H9 (cell line): ENCODE measurements at regions not wholly inside any gene's neighbourhood (a gene's known extent, or its start where the extent isn't known, plus 50 kb on each side); places are given as distances from the start of the nearest gene placed in this dataset.

Source experiments
- DNase-seq: peaks from one replicate; pipeline ENCODE4 v3.0.0-alpha.2; 2017
- H2AFZ ChIP-seq: one replicate; pipeline ENCODE4 v1.6.1; 2013; ENCODE audit warnings: mild to moderate bottlenecking, low read length, control low read depth, moderate library complexity
- H2AK5ac ChIP-seq: 2 replicates; pipeline ENCODE4 v1.6.1; 2013; ENCODE audit warnings: low read length, control low read depth, mixed read lengths; ENCODE audit not compliant: insufficient read length
- H2BK120ac ChIP-seq: one replicate; pipeline ENCODE4 v1.6.1; 2013; ENCODE audit warnings: low read depth, mild to moderate bottlenecking, low read length, control low read depth, inconsistent platforms; ENCODE audit not compliant: poor library complexity, severe bottlenecking
- H2BK12ac ChIP-seq: 2 replicates; pipeline ENCODE4 v1.6.1; 2013; ENCODE audit warnings: low read length, control low read depth, mixed read lengths, low read depth; ENCODE audit not compliant: insufficient read length
- H2BK15ac ChIP-seq: 2 replicates; pipeline ENCODE4 v1.6.1; 2013; ENCODE audit warnings: low read depth, low read length, control low read depth
- H2BK20ac ChIP-seq: one replicate; pipeline ENCODE4 v1.6.1; 2013; ENCODE audit warnings: low read depth, mild to moderate bottlenecking, low read length, control low read depth, inconsistent platforms; ENCODE audit not compliant: poor library complexity, severe bottlenecking
- H2BK5ac ChIP-seq: 2 replicates; pipeline ENCODE4 v1.6.1; 2013; ENCODE audit warnings: low read length, control low read depth, mixed read lengths; ENCODE audit not compliant: insufficient read length
- H3K14ac ChIP-seq: 2 replicates; pipeline ENCODE4 v1.6.1; 2013; ENCODE audit warnings: low read length, control low read depth; ENCODE audit not compliant: insufficient read depth
- H3K18ac ChIP-seq: 2 replicates; pipeline ENCODE4 v1.6.1; 2013; ENCODE audit warnings: low read depth, mild to moderate bottlenecking, mixed read lengths, low read length, control low read depth; ENCODE audit not compliant: insufficient read length
- H3K23ac ChIP-seq: 2 replicates; pipeline ENCODE4 v1.6.1; 2013; ENCODE audit warnings: low read length, control low read depth, mixed read lengths, low read depth; ENCODE audit not compliant: insufficient read length
- H3K23me2 ChIP-seq: 2 replicates; pipeline ENCODE4 v1.6.1; 2013; ENCODE audit warnings: low read depth, mild to moderate bottlenecking, mixed read lengths, low read length, control low read depth; ENCODE audit not compliant: insufficient read length, poor library complexity, severe bottlenecking
- H3K27ac ChIP-seq: 2 replicates; pipeline ENCODE4 v1.5.1; 2013; ENCODE audit warnings: low read length, control low read depth, mixed read lengths, low read depth; ENCODE audit not compliant: insufficient read length
- H3K27me3 ChIP-seq: 2 replicates; pipeline ENCODE4 v1.6.1; 2013; ENCODE audit warnings: low read length, control low read depth, inconsistent platforms; ENCODE audit not compliant: insufficient read depth
- H3K4ac ChIP-seq: 2 replicates; pipeline ENCODE4 v1.6.1; 2013; ENCODE audit warnings: low read depth, mild to moderate bottlenecking, control low read depth, inconsistent platforms, low read length, moderate library complexity
- H3K4me1 ChIP-seq: 2 replicates; pipeline ENCODE4 v1.6.1; 2013; ENCODE audit warnings: low read length, control low read depth, inconsistent platforms; ENCODE audit not compliant: insufficient read depth
- H3K4me2 ChIP-seq: 2 replicates; pipeline ENCODE4 v1.6.1; 2013; ENCODE audit warnings: low read length, control low read depth, mixed read lengths; ENCODE audit not compliant: insufficient read length, insufficient read depth
- H3K56ac ChIP-seq: 2 replicates; pipeline ENCODE4 v1.6.1; 2013; ENCODE audit warnings: low read depth, mild to moderate bottlenecking, mixed read lengths, low read length, control low read depth; ENCODE audit not compliant: insufficient read length
- H3K79me1 ChIP-seq: 2 replicates; pipeline ENCODE4 v1.6.1; 2013; ENCODE audit warnings: low read depth, mild to moderate bottlenecking, moderate library complexity, low read length, control low read depth, inconsistent platforms; ENCODE audit not compliant: insufficient read depth, poor library complexity, severe bottlenecking
- H3K79me2 ChIP-seq: 2 replicates; pipeline ENCODE4 v1.6.1; 2013; ENCODE audit warnings: low read length, control low read depth, inconsistent platforms; ENCODE audit not compliant: insufficient read depth
- H3K9ac ChIP-seq: 2 replicates; pipeline ENCODE4 v1.6.1; 2013; ENCODE audit warnings: low read length, control low read depth, mixed read lengths; ENCODE audit not compliant: insufficient read length; ENCODE audit errors: extremely low read depth
- H3K9me3 ChIP-seq: one replicate; pipeline ENCODE4 v1.6.1; 2013; ENCODE audit warnings: low read depth, low read length, inconsistent platforms; ENCODE audit not compliant: control insufficient read depth
- H3T11ph ChIP-seq: one replicate; pipeline ENCODE4 v1.6.1; 2013; ENCODE audit warnings: mild to moderate bottlenecking, low read length, control low read depth, inconsistent platforms
- H4K20me1 ChIP-seq: one replicate; pipeline ENCODE4 v1.6.1; 2013; ENCODE audit not compliant: control insufficient read depth, insufficient read length, insufficient read depth
- H4K5ac ChIP-seq: 2 replicates; pipeline ENCODE4 v1.6.1; 2013; ENCODE audit warnings: low read depth, mild to moderate bottlenecking, mixed read lengths, low read length, control low read depth; ENCODE audit not compliant: insufficient read length
- H4K8ac ChIP-seq: replicated peaks from 2 replicates; pipeline ENCODE4 v1.6.1; 2013; ENCODE audit warnings: low read length, control low read depth, mixed read lengths, low read depth; ENCODE audit not compliant: insufficient read length
- H4K91ac ChIP-seq: 2 replicates; pipeline ENCODE4 v1.6.1; 2013; ENCODE audit warnings: low read depth, mild to moderate bottlenecking, moderate library complexity, mixed read lengths, low read length, control low read depth; ENCODE audit not compliant: insufficient read length
- H3K27ac Mint-ChIP-seq, 3 experiments: 2 replicates in 2 of 3; 3 replicates in 1 of 3; pipeline ENCODE4 v1.8.0; 2020 to 2021; ENCODE audit warnings: mixed read lengths in 3 of 3, mild to moderate bottlenecking in 1 of 3, moderate library complexity in 1 of 3
- H3K27me3 Mint-ChIP-seq: 2 replicates; pipeline ENCODE4 v1.8.0; 2021; ENCODE audit warnings: low read depth, mild to moderate bottlenecking, moderate library complexity, mixed read lengths
- H3K36me3 Mint-ChIP-seq, 3 experiments: 2 replicates in 2 of 3; 3 replicates in 1 of 3; pipeline ENCODE4 v1.8.0; 2020 to 2021; ENCODE audit warnings: low read depth in 3 of 3, mixed read lengths in 3 of 3; ENCODE audit not compliant: insufficient read depth in 1 of 3
- H3K4me1 Mint-ChIP-seq, 2 experiments: 2 replicates each; pipeline ENCODE4 v1.8.0; 2020; ENCODE audit warnings: mixed read lengths in 2 of 2
- H3K4me3 Mint-ChIP-seq, 2 experiments: 2 replicates in 1 of 2; 3 replicates in 1 of 2; pipeline ENCODE4 v1.8.0; 2020 to 2021; ENCODE audit warnings: mild to moderate bottlenecking in 2 of 2, mixed read lengths in 2 of 2, moderate library complexity in 1 of 2
- H3K9me3 Mint-ChIP-seq, 2 experiments: 2 replicates in 1 of 2; 3 replicates in 1 of 2; pipeline ENCODE4 v1.8.0; 2020; ENCODE audit warnings: mild to moderate bottlenecking in 2 of 2, mixed read lengths in 2 of 2, moderate library complexity in 1 of 2
- WGBS: extraction: QIAGEN DNeasy Blood & Tissue Kit; methylation state at CpG from one replicate; pipeline ENCODE4 v1.1.7; 2013; ENCODE audit warnings: missing lambda C conversion rate, low lambda C conversion rate, mixed read lengths; ENCODE audit not compliant: insufficient read length; ENCODE audit errors: extremely low coverage; 5-methylcytosine and 5-hydroxymethylcytosine counted together
- TF ChIP-seq, protein P1 (sequence below): fragments of 200-600 bp; sonication (generic); conservative IDR thresholded peaks from 3 replicates; pipeline ENCODE4 v1.8.0; 2021; ENCODE audit warnings: antibody characterized with exemption, mild to moderate bottlenecking

- H2BK120ac ChIP-seq, result no peak overlapping the region
- no peak overlapping the region for H3T11ph ChIP-seq
- H3K4ac ChIP-seq, result no peak overlapping the region
- no peaks in the 10 kb centered on the region for H3K4me1 ChIP-seq
- H3K4me3 Mint-ChIP-seq, result no peak overlapping the region
- no peak overlapping the region for H4K91ac ChIP-seq
- no peak overlapping the region for H2AK5ac ChIP-seq
- no peaks in the 10 kb centered on the region for H4K20me1 ChIP-seq
- H3K9me3 Mint-ChIP-seq, result peaks cover 5% of the 10 kb centered on the region in 2 experiments; a peak in 4 of 5 replicates
- no peaks in the 10 kb centered on the region for H3K23me2 ChIP-seq
- H3K9ac ChIP-seq, result no peak overlapping the region
- H2BK12ac ChIP-seq, result no peak overlapping the region
- H3K4me2 ChIP-seq, result no peak overlapping the region
- no CpG with 5 or more reads among the region's 2 CpGs for WGBS
- no peak overlapping the region for H2BK20ac ChIP-seq
- no peak overlapping the region for H3K27ac Mint-ChIP-seq
- no peak overlapping the region for H3K56ac ChIP-seq
- no peak overlapping the region for H3K23ac ChIP-seq
- H3K4me1 Mint-ChIP-seq, result peaks cover 0 to 5% of the 10 kb centered on the region in 2 experiments; a peak in 1 of 4 replicates
- no peaks in the 10 kb centered on the region for H3K27me3 Mint-ChIP-seq
- no peak overlapping the region for H2AFZ ChIP-seq
- H3K27me3 ChIP-seq, result no peaks in the 10 kb centered on the region
- H3K36me3 Mint-ChIP-seq, result peaks cover 0 to 8% (median 3%) of the 10 kb centered on the region in 3 experiments; a peak in 4 of 7 replicates
- no peak overlapping the region for H4K5ac ChIP-seq
- H3K14ac ChIP-seq, result no peak overlapping the region
- no peak overlapping the region for H2BK5ac ChIP-seq
- no peaks in the 10 kb centered on the region for H3K79me2 ChIP-seq
- no peaks in the 10 kb centered on the region for H3K9me3 ChIP-seq
- no peak for DNase-seq
- H3K79me1 ChIP-seq, result no peaks in the 10 kb centered on the region
- no peak overlapping the region for H3K27ac ChIP-seq
- TF ChIP-seq, protein P1, sequence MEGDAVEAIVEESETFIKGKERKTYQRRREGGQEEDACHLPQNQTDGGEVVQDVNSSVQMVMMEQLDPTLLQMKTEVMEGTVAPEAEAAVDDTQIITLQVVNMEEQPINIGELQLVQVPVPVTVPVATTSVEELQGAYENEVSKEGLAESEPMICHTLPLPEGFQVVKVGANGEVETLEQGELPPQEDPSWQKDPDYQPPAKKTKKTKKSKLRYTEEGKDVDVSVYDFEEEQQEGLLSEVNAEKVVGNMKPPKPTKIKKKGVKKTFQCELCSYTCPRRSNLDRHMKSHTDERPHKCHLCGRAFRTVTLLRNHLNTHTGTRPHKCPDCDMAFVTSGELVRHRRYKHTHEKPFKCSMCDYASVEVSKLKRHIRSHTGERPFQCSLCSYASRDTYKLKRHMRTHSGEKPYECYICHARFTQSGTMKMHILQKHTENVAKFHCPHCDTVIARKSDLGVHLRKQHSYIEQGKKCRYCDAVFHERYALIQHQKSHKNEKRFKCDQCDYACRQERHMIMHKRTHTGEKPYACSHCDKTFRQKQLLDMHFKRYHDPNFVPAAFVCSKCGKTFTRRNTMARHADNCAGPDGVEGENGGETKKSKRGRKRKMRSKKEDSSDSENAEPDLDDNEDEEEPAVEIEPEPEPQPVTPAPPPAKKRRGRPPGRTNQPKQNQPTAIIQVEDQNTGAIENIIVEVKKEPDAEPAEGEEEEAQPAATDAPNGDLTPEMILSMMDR, result no peak
- H2BK15ac ChIP-seq, result no peak overlapping the region
- H3K18ac ChIP-seq, result no peak overlapping the region
- no peak overlapping the region for H4K8ac ChIP-seq
Observed at GRCh38 chr3:191557322-191557721, 96.4 kb downstream of the PYDC2 start.
